GM12872 (cell line): ENCODE measurements at regions not wholly inside any gene's neighbourhood (a gene's known extent, or its start where the extent isn't known, plus 50 kb on each side); places are given as distances from the start of the nearest gene placed in this dataset.

Experiments
- TF ChIP-seq, protein P1 (sequence below): IDR thresholded peaks from 3 replicates; pipeline ENCODE4 v1.5.1; 2011; ENCODE audit warnings: low read depth, mild to moderate bottlenecking, low read length, moderate library complexity; ENCODE audit not compliant: insufficient read depth

- TF ChIP-seq, protein P1, sequence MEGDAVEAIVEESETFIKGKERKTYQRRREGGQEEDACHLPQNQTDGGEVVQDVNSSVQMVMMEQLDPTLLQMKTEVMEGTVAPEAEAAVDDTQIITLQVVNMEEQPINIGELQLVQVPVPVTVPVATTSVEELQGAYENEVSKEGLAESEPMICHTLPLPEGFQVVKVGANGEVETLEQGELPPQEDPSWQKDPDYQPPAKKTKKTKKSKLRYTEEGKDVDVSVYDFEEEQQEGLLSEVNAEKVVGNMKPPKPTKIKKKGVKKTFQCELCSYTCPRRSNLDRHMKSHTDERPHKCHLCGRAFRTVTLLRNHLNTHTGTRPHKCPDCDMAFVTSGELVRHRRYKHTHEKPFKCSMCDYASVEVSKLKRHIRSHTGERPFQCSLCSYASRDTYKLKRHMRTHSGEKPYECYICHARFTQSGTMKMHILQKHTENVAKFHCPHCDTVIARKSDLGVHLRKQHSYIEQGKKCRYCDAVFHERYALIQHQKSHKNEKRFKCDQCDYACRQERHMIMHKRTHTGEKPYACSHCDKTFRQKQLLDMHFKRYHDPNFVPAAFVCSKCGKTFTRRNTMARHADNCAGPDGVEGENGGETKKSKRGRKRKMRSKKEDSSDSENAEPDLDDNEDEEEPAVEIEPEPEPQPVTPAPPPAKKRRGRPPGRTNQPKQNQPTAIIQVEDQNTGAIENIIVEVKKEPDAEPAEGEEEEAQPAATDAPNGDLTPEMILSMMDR: no peak
Measured at GRCh38 chr13:57899096-57899495, 267.6 kb downstream of the PCDH17 start.

DNA sequence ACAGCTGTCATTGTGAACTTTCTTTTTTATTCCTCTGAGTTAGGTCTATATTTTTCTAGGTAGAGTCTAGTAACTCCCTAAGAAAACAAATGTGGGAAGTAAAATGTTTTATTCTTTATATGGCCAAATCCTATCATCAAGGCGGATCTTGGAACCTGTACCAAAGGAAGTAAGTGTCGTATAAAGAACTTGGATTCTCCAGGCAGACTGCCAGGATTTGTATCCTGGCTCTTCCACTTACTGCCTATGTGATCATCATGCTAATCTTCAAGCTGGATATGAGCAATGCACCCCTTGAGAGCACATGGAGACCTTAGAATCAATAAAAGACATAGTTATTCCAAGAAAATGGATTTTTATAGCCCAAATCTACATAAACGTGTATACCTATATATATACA, 286.5 kb downstream of the PCDH17 start:
- TF ChIP-seq, protein P1: no peak

DNA sequence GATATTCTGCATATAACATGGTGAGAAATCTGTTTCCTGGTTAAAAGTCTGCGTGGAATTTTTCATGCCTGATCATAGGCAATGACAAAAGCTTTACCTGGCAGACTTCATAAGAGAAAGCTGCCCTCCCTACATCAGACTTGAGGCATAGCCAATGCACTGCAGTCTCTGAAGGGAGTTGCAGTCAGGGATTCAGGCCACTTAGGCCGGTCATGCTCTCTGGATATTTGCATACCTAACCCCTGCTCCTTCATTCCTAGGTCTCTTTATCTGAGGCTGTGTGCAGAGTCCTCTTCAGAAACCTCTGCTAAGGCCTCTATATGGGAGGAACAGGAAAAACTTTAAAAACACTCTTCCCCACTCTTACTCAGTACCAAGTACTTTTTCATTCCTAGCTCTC, 287.4 kb downstream of the PCDH17 start:
- TF ChIP-seq, protein P1: no peak

- TF ChIP-seq, protein P1: no peak
Measured at GRCh38 chr13:57925250-57925649, 293.7 kb downstream of the PCDH17 start.

- TF ChIP-seq, protein P1: no peak
Measured at GRCh38 chr13:57925751-57926150, 294.2 kb downstream of the PCDH17 start.

GRCh38 chr13:57932061-57932460, 300.5 kb downstream of the PCDH17 start:
- TF ChIP-seq, protein P1: no peak

DNA sequence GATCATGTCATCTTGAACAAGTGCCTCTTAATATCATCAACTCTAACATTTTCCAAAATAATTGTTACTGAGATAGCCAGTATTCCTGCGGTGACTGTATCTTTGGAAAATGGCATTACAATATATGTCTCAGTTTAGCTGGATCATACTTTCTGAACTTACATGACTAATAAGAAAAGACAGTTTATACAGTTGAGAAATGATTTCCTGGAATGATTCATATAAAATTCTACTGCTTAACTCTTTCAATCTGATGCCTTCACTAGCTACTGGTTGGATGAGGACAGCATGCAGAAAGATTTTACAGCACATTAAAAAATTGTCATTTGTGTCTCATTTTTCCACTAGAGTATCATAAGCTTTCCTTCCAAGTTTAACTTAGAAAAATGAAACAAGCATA, 302.1 kb downstream of the PCDH17 start:
- TF ChIP-seq, protein P1: no peak

GRCh38 chr13:57935965-57936364, 304.4 kb downstream of the PCDH17 start:
- TF ChIP-seq, protein P1: no peak
